Activated effector memory CD4-positive, alpha-beta T cell treated with Interleukin-2 at 50 U/mL for 16 hours (primary cell): ENCODE measurements at regions not wholly inside any gene's neighbourhood (a gene's known extent, or its start where the extent isn't known, plus 50 kb on each side); places are given as distances from the start of the nearest gene placed in this dataset.
"Not testable (repeated sequence)": the region's sequence is repeated elsewhere in the genome, so short reads cannot be mapped to it uniquely, and the experiment has no call there.

Source experiments
- DNase-seq: peaks from one replicate; pipeline ENCODE4 v3.0.0-alpha.2; 2020

DNA sequence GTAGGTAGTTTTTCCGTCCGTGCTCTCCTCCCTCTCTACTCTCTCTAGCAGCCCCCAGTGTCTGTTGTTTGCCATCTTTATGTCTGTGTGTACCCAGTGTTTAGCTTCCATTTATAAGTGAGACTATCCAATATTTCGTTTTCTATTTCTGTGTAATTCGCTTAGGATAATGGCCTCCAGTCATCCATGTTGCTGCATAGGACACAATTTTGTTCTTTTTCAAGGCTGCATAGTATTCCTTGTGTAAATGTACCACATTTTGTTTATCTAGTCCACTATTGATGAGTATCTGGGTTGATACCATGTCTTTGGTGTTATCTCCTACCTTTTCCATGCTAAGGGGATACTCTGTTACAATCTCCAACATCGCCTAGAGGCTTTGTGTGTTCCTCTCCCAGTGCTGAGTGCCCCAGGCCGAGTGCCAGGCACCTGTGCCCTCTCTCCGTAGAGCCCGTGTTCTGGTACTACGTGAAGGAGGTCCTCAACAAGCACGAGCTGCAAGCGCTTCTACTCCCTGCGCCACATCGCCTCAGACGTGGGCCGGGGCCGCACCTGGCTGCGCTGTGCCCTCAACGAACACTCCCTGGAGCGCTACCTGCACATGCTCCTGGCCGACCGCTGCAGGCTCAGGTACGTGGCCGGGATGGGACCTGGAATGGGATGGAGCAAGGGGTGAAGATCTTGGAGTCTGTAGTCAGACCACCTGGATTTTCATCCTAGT lies 51.0 kb downstream of the NPIPB11 start:
- not testable (repeated sequence) for DNase-seq

- DNase-seq: not testable (repeated sequence)
Measured at GRCh38 chr16:29354449-29354848, 52.1 kb downstream of the NPIPB11 start.

- DNase-seq: not testable (repeated sequence)
Measured at GRCh38 chr16:29352617-29352999, 53.9 kb downstream of the NPIPB11 start.

DNA sequence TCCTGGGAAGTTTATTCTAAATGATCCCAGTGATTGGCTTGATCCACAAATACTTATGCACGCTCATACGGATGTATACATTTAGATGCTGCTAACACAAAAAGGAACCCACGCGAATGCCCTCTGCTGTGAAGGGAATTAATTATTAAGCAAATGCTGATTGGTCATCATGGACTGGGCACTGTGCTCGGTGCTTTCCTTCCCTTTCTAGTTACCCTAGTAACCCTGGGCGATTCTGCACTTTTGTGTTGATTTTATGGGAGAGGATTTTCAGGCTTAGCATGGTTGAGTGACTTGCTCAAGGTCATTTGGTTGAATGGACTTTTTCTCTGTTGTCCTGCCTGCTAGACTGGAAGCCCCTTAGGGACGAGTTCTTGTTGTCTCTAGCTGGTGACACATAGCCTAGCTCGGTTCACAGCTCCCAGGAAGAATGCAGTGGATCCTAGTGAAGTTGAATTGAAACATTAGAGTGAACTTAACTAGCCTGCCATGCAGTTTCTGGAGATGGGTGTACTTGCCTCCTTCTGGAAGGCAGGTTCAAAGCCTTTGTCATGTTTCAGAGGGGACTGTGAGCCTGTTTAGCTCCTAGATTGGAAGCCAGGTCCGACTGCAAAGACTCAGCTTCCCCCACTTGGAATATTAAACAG lies 54.4 kb downstream of the NPIPB11 start:
- DNase-seq: not testable (repeated sequence)

- DNase-seq: not testable (repeated sequence)
Measured at GRCh38 chr16:29351271-29351969, 55.1 kb downstream of the NPIPB11 start.

GRCh38 chr16:29349966-29350365 lies 56.5 kb downstream of the NPIPB11 start:
- DNase-seq: not testable (repeated sequence)

DNA sequence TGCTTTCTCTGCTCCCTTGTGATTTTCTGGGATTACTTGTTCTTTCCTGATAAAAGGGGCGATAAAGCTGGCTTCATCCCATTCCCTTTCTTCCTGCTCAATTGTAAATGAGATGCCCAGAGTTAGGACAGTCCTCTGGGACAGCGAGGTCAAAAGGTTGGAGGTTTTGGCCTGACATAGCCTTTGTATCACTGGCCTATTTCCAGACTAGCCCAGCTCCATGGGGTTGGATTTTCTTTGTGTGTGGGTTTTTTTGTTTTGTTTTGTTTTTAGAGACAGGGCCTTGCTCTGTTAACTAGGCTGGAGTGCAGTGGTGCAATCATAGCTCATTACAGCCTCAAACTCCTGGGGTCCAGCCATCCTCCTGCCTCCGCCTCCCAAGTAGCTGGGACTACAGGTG lies 57.8 kb downstream of the NPIPB11 start:
- not testable (repeated sequence) for DNase-seq

DNA sequence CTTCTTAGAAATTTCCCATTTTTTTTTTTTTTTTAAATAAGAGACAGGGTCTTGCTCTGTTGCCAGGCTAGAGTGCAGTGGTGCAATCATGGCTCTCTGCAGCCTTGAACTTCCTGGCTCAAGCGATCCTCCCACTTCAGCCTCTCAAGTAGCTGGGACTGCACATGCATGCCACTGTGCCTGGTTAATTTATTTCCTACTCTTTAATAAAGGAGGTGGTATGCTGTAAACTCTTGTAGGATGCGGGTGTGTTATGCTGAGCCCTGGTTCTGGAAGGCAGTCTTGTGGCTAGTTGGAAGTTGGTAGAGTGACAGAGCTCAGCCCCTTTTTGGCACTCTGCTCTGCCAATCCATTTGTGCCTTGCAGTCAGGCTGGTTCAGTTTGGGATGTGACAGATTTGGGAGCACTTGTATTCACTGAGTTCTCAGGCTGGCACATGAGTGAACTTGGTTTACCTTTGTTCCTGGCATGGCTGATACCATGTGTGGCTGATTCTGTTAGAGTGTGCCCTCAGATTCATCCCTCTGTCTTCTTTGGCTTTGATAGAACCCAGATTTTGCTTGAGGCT lies 58.3 kb downstream of the NPIPB11 start:
- not testable (repeated sequence) for DNase-seq

- not testable (repeated sequence) for DNase-seq
Measured at GRCh38 chr16:29346796-29347580, 59.5 kb downstream of the NPIPB11 start.

DNA sequence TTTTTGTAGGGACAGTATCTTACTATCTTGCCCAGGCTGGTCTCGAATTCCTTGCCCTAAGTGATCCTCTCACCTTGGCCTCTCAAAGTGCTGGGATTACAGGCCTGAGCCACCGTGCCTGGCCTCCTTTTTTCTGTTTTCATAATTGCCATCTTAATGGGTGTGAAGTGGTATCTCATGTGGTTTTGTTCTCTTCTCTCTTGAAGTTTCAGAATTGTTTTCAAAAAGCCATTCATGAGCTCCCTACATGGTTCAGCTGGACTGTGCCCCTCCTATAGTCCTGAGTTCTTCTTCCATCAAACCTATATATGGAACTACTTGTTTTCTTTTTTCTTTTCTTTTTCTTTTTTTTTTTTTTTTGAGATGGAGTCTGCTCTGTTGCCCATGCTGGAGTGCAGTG lies 60.3 kb downstream of the NPIPB11 start:
- not testable (repeated sequence) for DNase-seq

DNA sequence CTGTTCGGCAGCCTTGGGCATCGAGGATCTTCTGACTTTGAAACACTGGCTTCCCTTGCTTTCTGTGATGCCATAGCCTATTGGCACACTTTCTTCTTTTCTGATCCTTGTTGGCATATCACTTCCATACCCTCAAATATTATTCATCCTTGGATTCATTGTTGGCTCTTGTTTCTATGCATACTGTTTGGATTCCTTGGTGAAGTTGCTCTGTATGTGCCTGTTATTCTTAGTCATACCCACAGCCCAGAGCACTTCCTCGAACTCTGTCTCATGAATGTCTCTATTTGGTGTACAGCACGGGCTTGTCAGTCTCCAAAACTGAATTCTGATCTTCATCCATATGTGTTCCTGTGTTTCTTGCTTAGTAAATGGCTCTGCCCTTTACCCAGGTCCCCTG lies 63.6 kb downstream of the NPIPB11 start:
- DNase-seq: not testable (repeated sequence)

DNA sequence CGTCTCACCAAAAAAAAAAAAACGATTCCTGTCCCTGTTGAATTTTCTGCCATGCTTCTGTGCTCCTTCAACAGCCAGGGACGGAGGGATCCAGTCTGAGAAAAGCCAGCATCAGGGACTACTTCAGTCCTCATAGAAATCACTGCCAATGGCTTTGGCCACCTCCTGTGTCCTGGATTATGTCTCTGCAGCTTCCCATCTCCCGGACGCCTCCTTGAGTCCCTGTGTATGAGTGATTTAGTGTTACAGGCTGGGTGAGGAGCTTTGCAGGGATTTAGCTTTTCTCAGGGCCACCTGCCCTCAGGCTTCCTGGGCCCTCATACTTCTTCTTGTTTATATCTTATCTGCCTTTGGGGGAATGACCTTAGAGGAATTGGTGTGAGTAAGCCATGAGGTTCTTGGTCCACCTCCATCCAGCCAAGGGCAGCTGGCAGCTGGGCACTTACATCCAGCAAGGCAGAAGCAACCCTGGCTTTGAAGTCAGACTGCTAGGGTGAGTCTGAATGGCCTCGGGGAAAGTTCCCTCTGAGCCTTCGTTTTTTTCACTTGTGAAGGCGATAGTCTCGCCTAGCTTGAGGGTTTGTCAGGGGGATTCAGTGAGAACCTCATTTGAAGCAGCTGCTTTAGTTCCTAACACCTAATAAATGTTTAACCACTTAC lies 65.6 kb downstream of the NPIPB11 start:
- DNase-seq: not testable (repeated sequence)

- DNase-seq: not testable (repeated sequence)
Measured at GRCh38 chr16:29340235-29340634, 66.3 kb downstream of the NPIPB11 start.

- DNase-seq: not testable (repeated sequence)
Measured at GRCh38 chr16:29338821-29339700, 67.5 kb downstream of the NPIPB11 start.

GRCh38 chr16:29337385-29337901 lies 69.1 kb downstream of the NPIPB11 start:
- not testable (repeated sequence) for DNase-seq

DNA sequence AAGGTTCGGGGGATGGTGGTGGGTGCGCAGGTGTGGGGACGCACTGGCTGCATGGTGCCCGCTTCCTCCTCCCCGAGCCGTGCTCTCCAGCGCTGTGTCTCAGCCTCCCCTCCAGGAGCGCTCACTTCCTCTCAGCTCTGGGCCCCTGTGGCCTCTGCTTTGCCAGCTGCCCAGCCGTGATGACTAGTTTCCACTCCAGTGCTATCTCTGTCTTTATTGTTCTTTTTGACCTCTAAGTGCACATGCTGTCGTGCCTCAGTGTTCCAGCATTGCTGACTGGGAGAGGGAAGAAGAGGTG lies 71.0 kb downstream of the NPIPB11 start:
- DNase-seq: not testable (repeated sequence)

DNA sequence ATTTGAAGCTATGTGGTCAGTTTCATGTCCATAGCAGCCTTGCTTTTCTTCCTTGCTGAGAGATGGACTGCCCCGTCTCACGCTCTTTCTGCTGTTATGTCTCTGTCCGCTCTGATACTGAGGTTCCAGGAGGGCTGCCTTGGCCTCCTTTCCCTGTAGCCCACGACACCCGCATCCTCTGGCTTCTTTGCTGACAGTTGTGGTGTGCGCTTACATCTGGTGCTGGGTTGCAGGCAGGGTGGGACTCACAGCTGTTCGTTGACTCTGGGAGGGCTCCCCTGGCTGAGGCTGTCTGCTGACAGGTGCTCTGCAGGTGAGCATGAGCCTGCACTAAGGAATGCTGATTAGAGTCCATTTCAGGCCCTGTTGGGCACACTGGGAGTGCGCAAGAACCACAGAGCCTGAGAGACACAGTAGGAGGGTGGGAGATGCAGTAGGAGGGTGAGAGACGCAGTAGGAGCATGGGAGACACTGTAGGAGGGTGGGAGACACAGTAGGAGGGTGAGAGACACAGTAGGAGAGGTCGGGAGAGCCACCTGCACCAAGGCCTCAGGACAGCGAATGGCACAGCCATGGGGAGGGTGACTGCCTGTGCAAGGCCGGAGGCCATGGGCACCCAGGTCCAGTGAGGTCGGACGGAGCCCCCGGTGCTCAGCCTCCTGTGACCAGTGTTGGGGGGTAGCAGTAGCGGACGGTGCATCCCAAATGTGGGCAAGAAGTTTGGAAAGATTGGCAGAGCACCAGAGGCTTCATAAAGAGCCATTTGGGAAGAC lies 71.5 kb downstream of the NPIPB11 start:
- DNase-seq: not testable (repeated sequence)

DNA sequence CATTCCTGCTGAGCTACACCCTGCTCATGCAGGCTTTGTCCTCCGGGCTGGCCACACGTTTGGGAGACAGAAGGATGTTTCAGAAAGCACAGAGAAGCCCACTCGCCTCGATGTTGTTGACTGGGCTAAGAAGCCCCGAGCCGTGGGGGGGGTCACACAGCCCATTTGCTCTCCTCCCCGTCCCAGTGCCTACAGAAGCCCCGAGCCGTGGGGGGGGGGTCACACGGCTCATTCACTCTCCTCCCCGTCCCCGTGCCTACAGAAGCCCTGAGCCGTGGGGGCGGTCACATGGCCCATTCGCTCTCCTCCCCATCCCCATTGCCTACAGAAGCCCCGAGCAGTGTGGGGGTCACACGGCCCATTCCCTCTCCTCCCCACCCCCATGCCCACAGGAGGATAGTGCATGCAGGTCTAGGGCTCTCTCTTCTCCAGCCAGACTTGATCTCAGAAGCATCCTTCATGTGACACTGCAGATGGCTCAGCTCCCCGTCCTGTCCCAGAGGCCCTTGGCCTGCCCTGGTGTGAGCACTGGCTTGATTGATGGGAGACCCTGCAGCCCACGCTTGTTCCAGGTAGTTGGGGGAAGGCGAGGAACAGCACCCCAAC lies 72.9 kb downstream of the NPIPB11 start:
- DNase-seq: not testable (repeated sequence)

DNA sequence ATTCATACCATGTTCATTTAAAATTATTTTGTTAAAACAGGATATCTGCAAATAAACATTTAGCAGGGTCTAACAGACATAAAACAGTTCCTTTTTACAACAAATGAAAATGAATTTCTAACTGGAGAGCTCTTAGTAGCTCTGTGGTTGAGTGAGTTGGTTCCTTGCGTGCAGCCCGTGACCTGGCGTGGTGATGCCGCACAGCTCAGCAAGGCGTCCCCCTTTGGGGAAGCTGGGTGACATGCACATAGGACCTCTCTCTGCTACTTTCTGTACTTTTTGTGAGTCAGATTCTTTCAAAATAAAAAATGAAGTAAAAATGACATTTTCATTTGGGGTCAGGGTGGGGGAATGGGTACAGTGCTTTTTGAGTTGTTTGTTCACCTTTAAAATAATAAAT lies 75.9 kb downstream of the NPIPB11 start:
- DNase-seq: not testable (repeated sequence)

DNA sequence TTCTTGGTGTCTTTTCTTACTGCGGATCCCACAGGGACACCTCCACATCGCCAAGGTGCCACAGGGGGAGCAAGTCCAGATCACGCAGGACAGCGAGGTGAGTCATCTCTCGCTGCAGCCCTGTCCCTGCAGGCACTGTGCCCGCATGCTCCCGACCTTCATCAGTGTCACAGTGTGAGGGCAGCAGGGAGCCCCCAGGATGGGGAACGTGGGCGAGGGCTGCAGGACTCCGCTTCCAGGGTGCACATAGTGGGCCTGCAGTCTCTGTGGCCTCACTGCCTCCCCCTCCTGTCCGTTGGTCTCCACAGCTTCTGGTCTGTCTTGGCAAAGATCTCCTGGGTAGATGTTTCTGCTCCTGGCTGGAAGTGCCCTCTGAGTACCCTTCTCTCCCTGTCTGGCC lies 78.0 kb downstream of the NPIPB11 start:
- not testable (repeated sequence) for DNase-seq
